Pulmonary artery endothelial cell (primary cell): ENCODE measurements at regions not wholly inside any gene's neighbourhood (a gene's known extent, or its start where the extent isn't known, plus 50 kb on each side); places are given as distances from the start of the nearest gene placed in this dataset.

Experiments
- DNase-seq: peaks from one replicate; pipeline ENCODE4 v3.0.0-alpha.2; 2011; ENCODE audit warnings: low read depth, low spot score

DNA sequence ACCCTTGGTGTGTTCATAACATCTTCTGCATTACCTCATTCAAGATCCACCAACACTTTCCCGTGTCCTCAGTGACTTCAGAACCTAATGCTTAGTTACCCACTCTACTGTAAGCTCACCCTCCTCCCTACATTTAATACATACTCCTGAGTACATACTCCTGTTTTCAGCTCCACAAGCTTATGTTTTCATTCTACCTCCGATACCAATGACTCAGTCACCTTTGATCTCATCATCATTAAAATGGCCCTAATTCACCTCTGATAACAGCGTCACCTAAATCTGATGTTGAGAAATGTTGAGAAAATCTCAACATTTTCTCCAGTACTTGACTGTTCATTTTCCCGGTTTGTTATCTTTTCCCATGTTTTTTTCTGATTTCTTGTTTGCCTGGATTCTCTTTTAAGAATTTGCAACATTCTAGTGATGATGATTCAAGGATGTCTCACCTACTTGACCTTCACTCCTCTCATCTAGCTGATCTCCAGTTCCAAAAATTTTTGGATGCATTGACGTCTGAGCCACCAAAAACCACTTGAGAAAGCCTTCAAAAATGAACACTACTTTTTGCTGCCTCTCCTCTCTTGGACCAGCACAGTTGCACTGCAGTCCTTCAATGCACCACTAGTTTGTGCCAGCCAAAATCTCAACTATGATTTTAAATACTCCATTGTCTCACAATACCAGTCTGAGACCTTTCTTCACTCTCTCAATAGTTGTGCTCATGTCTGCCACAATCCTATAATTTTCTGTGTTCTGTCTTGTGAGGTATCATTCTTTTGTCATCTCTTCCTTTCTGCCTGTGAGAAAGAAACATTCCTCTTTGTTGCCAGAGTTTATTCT, 220.7 kb upstream of the SEMA6D start:
- no peak for DNase-seq

DNA sequence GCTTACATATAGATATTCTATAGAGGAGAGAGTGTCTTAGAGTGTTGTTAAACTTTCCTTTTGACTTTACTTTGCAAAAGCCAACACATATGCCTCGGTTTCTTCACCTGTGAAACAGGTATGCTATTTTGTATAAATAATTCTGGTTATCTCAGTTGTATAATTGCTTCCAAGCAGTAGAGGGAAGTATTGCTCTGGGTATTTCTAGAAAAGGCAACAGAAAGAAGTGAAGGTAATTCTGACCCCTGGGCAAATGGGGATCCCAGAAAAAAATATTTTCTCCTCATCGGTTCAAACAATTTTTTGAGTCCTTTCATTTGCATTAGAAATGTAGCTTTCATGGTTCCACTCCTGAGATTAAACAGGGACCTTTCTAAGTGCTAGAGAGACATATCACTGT, 216.5 kb upstream of the SEMA6D start:
- no peak for DNase-seq

DNA sequence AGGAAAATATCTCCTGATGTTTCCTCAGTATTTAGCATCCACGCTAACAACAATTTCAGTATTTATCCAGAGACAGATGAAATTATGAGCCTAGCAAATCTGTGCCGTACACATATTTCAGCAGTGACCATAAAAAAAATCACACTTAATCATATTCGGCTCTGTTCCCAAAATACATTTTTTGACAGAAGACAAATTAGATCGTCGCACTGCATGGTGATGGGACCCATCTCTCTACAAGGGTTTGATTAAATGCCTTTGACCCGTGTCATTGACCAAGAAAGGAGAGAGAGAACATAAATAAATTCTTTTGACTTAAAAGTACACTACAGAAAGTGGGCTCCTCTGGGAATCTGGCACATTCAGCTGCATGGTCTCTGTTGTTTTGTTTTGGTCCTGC, 215.3 kb upstream of the SEMA6D start:
- no peak for DNase-seq

DNA sequence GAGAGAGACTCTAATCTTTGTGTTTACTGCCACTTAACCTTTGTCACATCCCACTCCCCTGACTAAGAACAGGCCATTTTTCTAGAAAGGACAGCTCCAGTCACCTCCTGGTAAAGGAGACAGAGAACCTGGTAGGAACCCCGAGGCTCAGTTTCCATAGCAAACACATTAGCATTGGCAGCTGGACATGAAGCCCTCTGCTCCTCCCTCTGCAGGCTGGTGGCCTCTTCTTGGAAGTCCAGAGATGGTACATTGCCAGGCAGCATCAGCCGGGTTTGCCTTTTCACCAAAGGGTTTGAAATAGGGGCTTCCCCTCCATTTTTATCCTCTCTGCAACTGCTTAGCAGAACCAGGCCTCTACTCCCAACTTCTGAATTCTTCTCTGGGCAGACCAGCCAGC, 213.4 kb upstream of the SEMA6D start:
- no peak for DNase-seq

DNA sequence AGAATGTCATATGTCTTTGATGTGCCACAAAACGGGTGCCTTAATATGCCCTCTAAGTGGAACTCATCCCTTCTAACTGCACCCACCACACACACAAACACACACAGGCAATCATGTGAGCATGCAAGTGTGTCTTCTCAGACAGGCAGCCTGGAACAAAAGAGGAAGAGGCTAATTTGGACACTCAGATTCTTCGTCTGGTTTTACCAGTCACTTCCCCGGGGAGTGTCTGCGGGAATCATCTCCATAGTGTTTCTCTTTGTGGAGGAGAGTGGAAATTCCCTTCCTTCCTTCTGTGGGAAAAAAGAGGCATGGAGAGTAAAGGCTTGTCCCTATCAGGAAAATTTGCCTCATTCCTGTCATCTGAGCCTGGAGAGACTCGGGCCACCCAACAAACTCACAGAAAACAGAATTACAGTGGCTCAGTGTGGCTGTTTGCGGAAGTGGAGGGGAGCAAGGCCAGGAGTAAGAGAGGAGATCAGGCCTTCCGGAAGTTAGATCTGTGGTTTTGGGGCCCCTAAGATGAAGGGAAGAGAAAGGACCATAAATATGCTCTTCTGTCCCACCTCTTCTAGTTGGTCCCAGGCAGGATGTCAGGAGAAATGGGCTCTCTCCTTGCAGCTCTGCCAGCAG, 212.6 kb upstream of the SEMA6D start:
- no peak for DNase-seq

DNA sequence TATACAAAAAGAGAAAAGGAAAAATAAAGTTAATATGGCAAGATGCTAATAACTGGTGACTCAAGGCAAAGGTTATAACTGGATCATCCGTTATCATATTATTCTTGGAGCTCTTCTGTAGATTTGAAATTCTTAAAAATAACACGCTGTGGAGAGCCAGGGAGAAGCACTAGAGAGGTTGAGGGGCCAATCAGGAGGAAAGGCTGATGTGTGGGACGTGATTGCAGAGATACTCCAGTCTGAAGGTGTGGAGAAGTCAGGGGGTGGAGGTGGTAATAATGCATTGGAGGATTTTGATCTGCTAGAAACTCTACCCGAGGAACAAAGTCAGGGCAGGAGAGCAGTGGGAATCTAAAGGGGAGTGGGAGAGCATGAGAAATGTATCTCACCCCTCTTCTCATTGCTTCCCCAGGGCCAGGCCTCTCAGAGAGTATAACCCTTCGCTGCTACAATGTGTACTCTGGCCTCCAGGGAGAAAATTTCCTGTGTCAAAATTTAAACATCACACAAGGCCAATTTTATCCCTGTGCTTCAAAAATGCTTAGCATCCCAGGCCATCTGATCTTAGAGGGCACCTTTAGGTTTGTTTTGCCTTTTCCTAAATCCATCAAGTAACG, 211.5 kb upstream of the SEMA6D start:
- DNase-seq, result no peak

DNA sequence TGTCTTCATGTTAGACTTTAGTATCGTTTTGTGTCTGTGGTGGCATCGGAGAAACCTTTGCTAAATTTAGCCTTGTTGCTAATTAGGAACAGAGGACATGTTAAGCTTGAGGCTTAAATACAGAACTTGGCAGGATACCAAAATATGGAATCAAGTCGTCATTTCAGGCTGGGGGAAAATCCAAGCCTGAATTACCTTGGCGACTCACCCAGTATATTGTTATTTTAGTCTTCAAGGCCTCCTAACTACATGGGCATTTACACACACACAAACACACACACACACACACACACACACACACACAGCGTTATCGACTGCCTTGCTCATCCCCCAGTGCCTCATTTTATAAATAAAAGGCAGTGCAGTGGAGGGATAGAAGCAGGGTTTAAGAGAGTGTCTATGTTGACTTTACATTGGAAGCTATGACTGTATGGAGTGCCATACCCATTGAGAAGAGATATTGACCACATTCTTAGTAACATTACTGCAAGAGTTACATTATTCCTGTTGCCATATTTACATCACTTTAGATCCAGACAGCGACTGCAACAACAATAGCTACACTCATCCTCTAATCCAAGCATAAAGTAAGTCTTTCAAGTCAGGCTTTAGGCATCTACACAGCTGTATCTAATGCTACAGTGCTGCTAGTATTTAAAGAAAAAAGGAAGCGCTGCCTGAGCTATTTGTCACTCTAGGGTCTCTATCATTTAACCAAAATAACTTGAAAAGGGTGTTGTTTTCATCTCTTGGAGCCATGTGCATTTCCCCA, 210.8 kb upstream of the SEMA6D start:
- no peak for DNase-seq

DNA sequence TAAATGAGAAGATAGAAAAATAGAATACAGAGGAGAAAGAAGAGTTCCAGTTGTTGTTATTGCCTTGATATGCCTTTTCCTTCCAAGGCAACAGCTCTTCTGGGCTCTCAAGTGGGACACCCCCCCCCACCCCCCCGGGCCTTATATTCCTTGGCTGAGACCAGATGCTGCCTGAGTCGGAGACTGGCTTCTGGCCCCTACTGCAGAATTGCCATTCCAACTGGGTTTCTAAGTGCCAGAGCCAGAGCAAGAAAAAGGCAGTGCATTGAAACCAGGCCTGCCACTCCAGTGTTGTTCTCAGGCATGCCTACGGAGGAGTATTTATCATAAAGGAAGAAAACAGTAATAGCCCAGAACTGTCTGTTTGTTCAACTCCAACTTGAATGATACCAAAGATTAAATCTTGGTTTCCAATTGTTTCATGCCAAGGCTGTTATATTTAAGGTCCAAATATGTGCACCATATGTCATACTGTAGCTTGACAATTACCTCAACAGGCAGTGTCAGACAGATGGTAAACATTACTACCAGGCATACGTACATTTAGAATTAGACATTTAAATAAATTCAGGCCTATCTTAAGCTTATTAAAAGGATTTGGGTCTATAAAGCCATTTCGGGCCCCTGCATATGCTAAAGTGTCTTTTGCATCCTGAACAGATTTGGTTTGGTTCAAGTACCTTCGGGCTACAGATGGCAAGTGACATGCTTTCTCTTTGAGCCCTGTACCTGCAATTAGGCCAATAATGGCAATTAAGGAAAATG, 209.9 kb upstream of the SEMA6D start:
- no peak for DNase-seq

DNA sequence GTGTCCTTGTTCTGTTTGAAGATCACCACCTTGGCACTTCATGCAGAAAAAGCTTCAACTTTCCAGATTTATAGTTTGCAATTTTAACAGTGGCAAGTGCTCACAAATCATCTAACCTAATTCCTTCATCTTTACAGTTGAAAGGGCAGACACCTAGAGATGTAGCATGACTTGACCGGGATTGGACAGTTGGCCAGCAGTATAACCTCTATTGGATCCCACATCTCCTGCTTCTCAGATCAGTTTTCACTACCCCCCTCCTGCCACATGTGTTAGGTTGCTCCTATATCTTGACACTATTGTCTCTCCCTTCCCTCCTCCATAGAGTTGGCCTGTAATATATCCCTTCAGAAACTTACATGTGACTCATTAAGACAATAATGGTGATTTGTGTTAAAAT, 206.0 kb upstream of the SEMA6D start:
- DNase-seq, result no peak

DNA sequence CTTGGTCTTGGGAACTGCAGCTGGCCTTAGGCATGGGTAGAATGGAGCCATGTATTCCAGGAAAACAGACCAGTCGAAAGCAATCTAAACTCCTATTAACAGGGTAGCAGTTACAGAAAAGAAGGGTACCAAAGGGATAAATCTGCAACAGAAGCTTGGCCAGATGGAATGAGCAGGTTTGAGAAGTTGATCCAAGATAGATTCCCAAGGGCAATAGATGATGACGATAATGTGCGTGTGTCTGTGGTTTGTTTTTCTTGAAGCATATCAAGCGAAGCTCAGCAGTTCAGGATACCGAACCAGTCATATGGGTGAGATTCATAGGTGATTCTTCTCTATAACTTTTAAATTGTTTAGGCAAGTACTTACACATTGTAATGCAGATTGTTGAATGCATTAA, 203.8 kb upstream of the SEMA6D start:
- DNase-seq, result no peak

DNA sequence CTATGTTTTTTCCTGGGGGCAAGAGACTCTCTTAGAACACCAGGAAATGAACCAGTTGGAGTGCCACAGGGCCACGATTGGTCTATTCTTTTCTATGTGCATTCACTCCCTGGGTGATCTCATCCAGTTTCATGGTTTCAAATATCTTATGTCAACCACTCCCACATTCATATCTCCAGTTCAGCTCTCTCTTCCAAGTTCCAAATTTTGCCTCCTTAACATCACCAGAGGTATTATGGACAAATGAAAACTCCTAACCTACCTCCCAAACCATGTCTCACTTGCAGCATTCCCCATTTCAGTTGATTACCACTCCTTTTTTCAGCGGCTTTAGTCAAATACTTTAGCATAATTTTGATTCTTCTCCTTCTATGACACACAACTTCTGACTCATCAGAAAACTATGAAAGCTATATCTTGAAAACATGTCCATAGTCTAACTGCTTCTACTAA, 203.1 kb upstream of the SEMA6D start:
- DNase-seq, result no peak

DNA sequence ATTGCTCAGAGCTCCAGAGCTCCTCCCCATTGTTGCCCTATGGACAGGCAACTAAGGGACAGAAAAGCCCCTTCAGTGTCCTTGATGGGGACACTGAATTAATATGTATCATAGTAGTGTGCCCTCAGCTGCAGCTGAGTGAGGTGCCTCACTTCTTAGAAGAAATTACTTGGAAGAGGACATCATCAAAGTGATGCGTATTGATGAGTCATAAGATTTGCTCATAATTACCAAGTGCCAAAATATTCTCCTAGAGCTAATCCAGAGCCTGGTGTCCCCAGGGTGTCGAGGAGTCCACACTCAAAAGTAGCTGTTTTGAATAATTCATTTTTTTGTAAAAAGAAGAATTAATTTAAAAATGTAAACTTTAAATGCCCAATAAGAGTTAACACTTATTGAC, 200.7 kb upstream of the SEMA6D start:
- no peak for DNase-seq

DNA sequence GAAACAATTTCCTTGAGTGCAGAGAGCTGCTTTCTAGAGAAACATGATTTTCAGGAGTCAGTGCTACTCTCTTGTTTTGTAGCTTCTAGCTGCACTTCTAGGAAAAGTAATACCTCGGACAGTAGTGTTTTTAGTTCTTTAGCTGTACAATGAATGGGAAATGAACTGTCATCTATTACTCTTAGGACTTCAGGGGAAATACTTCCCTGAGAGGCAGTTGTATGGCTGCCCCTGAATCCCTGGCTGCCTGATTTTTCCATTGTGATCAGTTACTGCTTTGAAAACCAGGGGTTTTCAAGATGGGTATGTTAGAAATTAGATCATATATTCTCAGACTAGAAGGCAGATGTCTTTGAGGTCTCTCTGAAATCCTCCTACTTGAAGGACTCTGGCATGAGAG, 200.3 kb upstream of the SEMA6D start:
- no peak for DNase-seq

DNA sequence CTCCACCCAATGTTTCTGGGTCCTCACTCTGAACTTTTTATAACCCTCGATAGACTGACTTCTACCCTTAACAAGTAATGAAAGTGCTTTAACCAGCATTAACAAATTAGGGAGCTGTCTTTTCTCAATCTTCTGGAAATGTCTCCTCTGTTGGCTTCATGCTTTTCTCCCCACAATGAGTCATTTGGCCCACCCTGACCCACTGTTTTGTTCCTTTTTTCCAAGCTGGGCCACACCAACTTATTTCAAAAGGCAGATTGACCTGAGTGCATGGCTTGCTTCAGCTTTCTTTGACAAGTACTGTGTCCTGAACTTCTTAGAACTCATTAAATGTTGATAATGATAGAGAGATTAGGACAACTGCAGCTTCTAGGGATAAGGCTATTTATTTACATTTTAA, 199.6 kb upstream of the SEMA6D start:
- no peak for DNase-seq

DNA sequence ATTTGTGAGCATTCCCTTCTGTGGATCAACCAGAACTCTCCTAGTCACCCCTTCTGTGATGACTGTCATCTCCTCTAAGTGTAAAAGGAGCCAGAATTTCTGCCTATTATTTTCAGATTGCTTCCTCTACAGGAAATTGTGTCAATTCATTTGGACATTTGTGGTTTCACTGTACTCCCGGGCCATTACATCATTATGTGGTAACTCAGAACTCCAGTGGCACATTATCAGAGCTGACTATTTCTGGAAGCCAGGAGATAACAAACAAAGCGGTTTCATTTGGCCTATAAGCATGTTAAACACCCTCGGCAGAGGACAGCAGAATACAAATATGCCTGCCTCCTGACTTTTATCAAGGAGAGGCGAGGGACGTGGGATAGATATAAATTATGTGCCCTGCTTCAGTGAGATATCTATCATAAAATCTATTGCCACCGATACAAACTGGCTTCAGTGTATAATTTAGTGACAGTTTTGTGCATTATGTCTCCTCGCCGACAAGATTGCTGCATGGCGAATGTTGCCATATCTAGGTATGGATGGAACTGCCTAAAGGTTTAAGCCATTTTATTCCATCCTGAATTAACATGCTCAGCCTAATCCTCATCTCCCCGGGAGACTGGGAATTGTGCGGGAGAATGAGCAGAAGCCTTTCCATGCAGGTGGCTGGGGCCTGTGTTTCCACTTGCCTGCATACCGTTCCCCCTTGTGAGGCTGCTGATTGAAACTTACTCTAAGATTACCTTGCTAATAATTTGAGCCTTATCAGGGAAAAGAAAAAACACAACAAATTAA, 193.4 kb upstream of the SEMA6D start:
- peak; percentile 37 for DNase-seq

DNA sequence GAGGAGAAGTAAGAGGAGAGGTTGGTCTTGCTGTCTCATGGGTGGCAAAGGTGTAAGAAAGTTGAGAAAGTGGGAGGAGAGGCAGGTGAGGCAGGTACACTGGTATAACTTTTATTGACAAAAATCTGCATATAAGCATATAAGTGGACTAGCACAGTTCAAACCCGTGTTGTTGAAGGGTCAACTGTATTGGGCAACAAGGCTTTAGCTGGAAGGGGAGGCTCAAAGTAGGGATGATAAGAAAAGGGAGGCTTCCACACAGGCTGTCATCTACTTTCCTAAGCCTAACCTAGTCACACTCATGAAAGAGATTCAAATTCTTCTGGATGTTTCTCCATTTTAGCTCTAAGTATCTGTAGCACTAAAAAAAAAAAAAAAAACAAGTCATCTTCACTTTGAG, 188.1 kb upstream of the SEMA6D start:
- DNase-seq, result no peak

DNA sequence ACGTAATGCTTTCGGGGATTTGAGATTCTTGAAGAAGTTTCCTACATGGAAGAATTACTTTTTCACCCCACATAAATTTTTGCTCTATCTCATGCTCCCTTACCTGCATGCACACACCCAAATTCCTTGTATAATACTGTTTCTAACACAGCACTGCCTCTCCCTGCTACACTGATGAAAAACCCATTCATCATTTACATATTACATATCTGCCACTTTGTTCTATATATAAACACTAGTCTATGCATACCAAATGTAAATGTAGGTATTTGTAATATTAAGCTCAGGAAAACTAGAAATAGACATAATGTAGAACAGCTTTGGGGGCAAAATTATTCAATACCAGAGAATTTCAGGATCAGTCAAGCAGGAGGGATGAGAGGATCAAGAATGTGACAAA, 182.6 kb upstream of the SEMA6D start:
- DNase-seq, result no peak

DNA sequence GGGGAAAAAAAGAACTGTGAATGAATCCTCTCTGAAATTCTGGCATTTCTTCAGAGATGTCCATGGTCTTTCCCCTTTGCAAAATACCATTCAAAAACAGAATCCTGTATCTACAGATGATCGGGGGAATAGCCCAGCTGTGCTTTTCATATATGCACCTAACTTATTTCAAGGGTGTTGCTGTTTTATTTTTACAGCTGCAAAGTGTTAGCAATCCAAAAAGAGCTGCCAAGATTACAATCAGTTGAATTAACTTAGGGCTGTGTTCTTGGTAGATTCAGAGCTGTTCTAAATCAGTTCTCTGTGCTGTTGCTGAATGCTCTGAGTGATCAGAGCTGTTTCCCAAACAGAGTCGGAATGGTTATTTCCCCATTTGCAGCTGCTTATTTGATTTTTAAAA, 175.7 kb upstream of the SEMA6D start:
- no peak for DNase-seq

DNA sequence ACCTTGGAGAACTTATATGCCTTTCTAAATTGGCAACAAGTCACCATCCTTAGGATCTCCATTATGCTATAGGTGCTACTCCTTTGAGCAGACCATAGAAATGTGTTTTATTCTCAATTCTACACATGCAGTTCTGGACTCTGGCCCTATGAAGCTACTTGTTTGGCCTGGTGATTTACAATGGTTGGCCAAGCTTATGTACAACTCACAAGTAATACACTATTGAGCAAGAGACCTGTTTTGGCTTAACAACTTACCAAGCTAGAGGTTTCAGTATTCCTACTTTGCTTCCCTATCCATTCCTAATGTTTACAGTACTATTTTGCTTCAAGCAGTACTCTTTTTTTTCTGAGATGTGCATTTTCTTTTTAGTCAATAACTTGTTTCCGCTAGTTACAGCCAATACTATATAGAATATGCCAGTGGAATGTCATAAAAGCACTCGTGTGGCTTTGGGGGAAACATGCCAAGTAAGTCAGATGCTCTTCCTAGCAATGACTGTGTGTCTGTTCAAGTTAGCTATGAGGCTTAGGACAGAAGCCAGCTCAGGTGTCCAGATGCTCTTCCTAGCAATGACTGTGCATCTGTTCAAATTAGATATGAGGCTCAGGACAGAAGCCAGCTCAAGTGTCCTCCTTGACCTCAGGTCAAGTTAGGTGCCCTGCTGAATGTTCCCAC, 174.9 kb upstream of the SEMA6D start:
- no peak for DNase-seq

DNA sequence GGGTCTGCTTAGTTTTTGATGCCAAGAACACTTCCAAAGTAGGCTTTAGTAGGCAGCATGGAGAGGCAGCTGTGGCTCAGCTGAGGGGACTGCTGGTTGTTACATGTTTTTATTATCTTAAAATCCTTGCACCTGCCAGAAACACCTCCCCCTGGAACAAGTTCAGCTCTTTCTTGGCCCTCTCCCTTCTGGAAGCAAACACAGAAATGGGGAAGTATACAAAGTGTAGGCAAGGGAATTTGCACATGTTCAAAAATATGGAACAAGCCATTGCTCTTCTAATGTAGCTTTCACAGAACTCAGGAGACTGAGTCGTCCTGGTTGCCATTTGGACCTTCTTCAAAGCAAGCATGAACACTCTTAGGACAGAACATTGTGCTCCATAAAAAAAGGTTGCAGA, 169.1 kb upstream of the SEMA6D start:
- DNase-seq, result no peak
